ENCODE measurements at regions not wholly inside any gene's neighbourhood (a gene's known extent, or its start where the extent isn't known, plus 50 kb on each side); places are given as distances from the start of the nearest gene placed in this dataset.

DNA sequence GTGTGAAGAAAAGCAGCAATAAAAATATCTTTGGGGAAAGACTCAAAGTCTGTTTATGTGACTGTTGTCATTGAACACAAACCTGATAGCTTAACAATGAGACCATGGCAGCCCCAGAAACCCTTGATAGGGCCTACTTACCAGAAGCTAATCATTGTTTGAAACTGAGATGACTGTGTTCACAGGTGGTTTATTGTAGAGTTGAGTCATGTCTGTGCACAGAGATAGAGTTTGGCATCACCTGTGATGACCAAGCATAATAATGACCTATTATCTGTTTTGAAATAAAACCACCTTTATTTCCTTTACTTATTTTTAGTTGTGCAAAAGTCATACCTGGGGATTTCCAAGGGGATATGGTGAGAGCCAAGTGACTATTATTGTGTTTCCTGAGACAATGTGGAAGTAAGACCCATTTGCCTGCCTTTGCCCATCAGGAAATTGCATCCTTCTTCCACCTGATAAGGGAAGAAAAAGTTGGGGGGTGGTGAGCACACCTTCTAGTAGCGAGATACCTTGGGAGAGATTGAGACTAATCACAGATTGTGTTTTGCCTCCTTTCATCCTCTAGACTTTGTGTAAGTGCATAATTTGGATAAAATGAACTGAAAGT lies 456.9 kb upstream of the JAG1 start:
- Histone ChIP-seq H3F3A (replicated peaks; ENCODE audit: insufficient read depth) (no peaks in the 10 kb centered on the region), H3K4me2 (no peak overlapping the region), H4K20me1 (ENCODE audit: insufficient read depth) (no peaks in the 10 kb centered on the region), H3K9me2 (no peaks in the 10 kb centered on the region), H3K4me1 (ENCODE audit: control insufficient read depth in 1 of 2, insufficient read depth in 2 of 2, low read depth in 1 of 2, low read length in 1 of 2) (no peaks in the 10 kb centered on the region), H3K27me3 (ENCODE audit: insufficient read depth) (no peaks in the 10 kb centered on the region), H3K4me3 (ENCODE audit: low read depth in 2 of 2, low read length in 1 of 2) (no peak overlapping the region), H3K9ac (no peak overlapping the region), H3K9me3 (no peaks in the 10 kb centered on the region), H2AFZ (ENCODE audit: low read depth) (no peak overlapping the region), H3K79me2 (ENCODE audit: insufficient read depth) (no peaks in the 10 kb centered on the region), H3K36me3 (replicated peaks in 1 of 2; ENCODE audit: control insufficient read depth in 1 of 2, insufficient read depth in 2 of 2, low read length in 1 of 2) (no peaks in the 10 kb centered on the region), H3K27ac (ENCODE audit: low read depth in 2 of 2, low read length in 1 of 2) (no peak overlapping the region)
- 100% methylated on average over 1 of the region's 1 CpG for WGBS (ENCODE audit: low lambda C conversion rate)
- no peak for TF ChIP-seq GABPA (IDR thresholded peaks at IDR 0.05; ENCODE audit: low read depth)
- TF ChIP-seq GATA2 (CRISPR knock-in tag; IDR thresholded peaks at IDR 0.05) = no peak
- no peak for TF ChIP-seq RCOR1 (IDR thresholded peaks at IDR 0.05; ENCODE audit: low read length)
- TF ChIP-seq, protein P1, sequence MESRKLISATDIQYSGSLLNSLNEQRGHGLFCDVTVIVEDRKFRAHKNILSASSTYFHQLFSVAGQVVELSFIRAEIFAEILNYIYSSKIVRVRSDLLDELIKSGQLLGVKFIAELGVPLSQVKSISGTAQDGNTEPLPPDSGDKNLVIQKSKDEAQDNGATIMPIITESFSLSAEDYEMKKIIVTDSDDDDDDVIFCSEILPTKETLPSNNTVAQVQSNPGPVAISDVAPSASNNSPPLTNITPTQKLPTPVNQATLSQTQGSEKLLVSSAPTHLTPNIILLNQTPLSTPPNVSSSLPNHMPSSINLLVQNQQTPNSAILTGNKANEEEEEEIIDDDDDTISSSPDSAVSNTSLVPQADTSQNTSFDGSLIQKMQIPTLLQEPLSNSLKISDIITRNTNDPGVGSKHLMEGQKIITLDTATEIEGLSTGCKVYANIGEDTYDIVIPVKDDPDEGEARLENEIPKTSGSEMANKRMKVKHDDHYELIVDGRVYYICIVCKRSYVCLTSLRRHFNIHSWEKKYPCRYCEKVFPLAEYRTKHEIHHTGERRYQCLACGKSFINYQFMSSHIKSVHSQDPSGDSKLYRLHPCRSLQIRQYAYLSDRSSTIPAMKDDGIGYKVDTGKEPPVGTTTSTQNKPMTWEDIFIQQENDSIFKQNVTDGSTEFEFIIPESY (IDR thresholded peaks at IDR 0.05; ENCODE audit: borderline replicate concordance, low read depth) = no peak
- TF ChIP-seq FOXM1 (IDR thresholded peaks at IDR 0.05; ENCODE audit: low read depth) = no peak
- no peak for TF ChIP-seq ELF1 (IDR thresholded peaks at IDR 0.05)
- no peak for TF ChIP-seq EZH2phosphoT487 (IDR thresholded peaks at IDR 0.05; ENCODE audit: borderline replicate concordance, low read depth)
- TF ChIP-seq JUND (IDR thresholded peaks at IDR 0.05) = no peak
- TF ChIP-seq RFX5 (IDR thresholded peaks at IDR 0.05; ENCODE audit: low read length) = no peak
- TF ChIP-seq, protein P2, sequence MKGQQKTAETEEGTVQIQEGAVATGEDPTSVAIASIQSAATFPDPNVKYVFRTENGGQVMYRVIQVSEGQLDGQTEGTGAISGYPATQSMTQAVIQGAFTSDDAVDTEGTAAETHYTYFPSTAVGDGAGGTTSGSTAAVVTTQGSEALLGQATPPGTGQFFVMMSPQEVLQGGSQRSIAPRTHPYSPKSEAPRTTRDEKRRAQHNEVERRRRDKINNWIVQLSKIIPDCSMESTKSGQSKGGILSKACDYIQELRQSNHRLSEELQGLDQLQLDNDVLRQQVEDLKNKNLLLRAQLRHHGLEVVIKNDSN (IDR thresholded peaks at IDR 0.05; ENCODE audit: borderline replicate concordance, low read depth) = no peak
- TF ChIP-seq EP300 (IDR thresholded peaks at IDR 0.05; ENCODE audit: borderline replicate concordance in 1 of 2, low read depth in 1 of 2, low read length in 1 of 2) = no peak
- no peak for TF ChIP-seq NFIC (IDR thresholded peaks at IDR 0.05; ENCODE audit: borderline replicate concordance)
- no peak for TF ChIP-seq YY1 (IDR thresholded peaks at IDR 0.05; ENCODE audit: low read depth)
- TF ChIP-seq FOSL2 (IDR thresholded peaks at IDR 0.05; ENCODE audit: borderline replicate concordance, low read depth) = no peak
- ChIA-PET CTCF (no interaction called here), POLR2A (no interaction called here)
- no peak for DNase-seq

DNA sequence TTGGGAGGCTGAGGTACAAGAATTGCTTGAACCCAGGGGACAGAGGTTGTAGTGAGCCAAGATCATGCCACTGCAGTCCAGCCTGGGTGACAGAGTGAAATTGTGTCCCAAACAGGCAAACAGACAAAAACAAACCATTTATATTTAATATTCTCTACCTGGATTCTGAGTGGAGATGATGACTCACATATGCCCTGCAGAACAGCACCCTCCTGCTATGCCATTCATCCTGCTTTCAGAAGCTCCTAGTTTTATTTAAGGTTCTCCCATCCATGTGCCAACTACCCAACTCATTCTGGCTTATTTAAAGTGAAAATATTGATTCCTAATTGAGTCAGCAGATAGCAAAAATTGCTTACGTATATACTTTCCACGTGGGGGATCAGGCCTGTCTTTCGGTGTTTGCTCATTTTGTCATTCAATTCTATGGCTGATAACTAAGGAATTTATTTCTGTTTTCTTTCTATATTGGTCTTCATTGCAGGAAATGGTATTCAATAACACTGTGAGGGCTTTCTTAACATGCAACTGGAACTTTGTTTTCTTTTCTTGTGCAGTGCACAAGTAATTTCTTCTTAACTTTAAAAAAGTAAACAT lies 459.1 kb upstream of the JAG1 start:
- H3K36me3 ChIP-seq (replicated peaks in 1 of 2; ENCODE audit: control insufficient read depth in 1 of 2, insufficient read depth in 2 of 2, low read length in 1 of 2) = no peaks in the 10 kb centered on the region
- POLR2A ChIA-PET = no interaction called here
- no peak for TF ChIP-seq SMC3 (IDR thresholded peaks at IDR 0.05; ENCODE audit: low read depth, low read length)
- TF ChIP-seq, protein P3, sequence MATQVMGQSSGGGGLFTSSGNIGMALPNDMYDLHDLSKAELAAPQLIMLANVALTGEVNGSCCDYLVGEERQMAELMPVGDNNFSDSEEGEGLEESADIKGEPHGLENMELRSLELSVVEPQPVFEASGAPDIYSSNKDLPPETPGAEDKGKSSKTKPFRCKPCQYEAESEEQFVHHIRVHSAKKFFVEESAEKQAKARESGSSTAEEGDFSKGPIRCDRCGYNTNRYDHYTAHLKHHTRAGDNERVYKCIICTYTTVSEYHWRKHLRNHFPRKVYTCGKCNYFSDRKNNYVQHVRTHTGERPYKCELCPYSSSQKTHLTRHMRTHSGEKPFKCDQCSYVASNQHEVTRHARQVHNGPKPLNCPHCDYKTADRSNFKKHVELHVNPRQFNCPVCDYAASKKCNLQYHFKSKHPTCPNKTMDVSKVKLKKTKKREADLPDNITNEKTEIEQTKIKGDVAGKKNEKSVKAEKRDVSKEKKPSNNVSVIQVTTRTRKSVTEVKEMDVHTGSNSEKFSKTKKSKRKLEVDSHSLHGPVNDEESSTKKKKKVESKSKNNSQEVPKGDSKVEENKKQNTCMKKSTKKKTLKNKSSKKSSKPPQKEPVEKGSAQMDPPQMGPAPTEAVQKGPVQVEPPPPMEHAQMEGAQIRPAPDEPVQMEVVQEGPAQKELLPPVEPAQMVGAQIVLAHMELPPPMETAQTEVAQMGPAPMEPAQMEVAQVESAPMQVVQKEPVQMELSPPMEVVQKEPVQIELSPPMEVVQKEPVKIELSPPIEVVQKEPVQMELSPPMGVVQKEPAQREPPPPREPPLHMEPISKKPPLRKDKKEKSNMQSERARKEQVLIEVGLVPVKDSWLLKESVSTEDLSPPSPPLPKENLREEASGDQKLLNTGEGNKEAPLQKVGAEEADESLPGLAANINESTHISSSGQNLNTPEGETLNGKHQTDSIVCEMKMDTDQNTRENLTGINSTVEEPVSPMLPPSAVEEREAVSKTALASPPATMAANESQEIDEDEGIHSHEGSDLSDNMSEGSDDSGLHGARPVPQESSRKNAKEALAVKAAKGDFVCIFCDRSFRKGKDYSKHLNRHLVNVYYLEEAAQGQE (IDR thresholded peaks at IDR 0.05; ENCODE audit: low read depth, low read length) = no peak
- TF ChIP-seq POLR2AphosphoS5 (IDR thresholded peaks at IDR 0.05; ENCODE audit: low read depth, low read length) = no peak
- TF ChIP-seq TEAD4 (IDR thresholded peaks at IDR 0.05; ENCODE audit: borderline replicate concordance, insufficient read depth) = no peak
- TF ChIP-seq RFX5 (IDR thresholded peaks at IDR 0.05; ENCODE audit: low read length) = no peak
- no peak for TF ChIP-seq SIN3A (IDR thresholded peaks at IDR 0.05; ENCODE audit: borderline replicate concordance, low read depth, low read length)
- no peak for TF ChIP-seq CHD2 (IDR thresholded peaks at IDR 0.05; ENCODE audit: low read length, partially characterized antibody)
- TF ChIP-seq, protein P4, sequence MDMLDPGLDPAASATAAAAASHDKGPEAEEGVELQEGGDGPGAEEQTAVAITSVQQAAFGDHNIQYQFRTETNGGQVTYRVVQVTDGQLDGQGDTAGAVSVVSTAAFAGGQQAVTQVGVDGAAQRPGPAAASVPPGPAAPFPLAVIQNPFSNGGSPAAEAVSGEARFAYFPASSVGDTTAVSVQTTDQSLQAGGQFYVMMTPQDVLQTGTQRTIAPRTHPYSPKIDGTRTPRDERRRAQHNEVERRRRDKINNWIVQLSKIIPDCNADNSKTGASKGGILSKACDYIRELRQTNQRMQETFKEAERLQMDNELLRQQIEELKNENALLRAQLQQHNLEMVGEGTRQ (IDR thresholded peaks at IDR 0.05; ENCODE audit: borderline replicate concordance, low read depth, low read length) = no peak
- no peak for TF ChIP-seq ELF1 (IDR thresholded peaks at IDR 0.05)
- TF ChIP-seq, protein P5, sequence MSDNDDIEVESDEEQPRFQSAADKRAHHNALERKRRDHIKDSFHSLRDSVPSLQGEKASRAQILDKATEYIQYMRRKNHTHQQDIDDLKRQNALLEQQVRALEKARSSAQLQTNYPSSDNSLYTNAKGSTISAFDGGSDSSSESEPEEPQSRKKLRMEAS (IDR thresholded peaks at IDR 0.05; ENCODE audit: low read depth) = no peak

More for the DNA sequence above, 459.1 kb upstream of the JAG1 start:
- no peak for DNase-seq
- no peak overlapping the region for H3K4me3 ChIP-seq (ENCODE audit: low read depth in 2 of 2, low read length in 1 of 2)
- H3K4me1 ChIP-seq (ENCODE audit: control insufficient read depth in 1 of 2, insufficient read depth in 2 of 2, low read depth in 1 of 2, low read length in 1 of 2) = no peaks in the 10 kb centered on the region
- 72% methylated on average over 3 of the region's 3 CpGs for WGBS (ENCODE audit: low lambda C conversion rate)
- H3K9me3 ChIP-seq = no peaks in the 10 kb centered on the region
- H3K9ac ChIP-seq = no peak overlapping the region
- no peak overlapping the region for H3K27ac ChIP-seq (ENCODE audit: low read depth in 2 of 2, low read length in 1 of 2)
- CTCF ChIA-PET = no interaction called here
- no peaks in the 10 kb centered on the region for H3K79me2 ChIP-seq (ENCODE audit: insufficient read depth)
- no peaks in the 10 kb centered on the region for H3F3A ChIP-seq (replicated peaks; ENCODE audit: insufficient read depth)
- H2AFZ ChIP-seq (ENCODE audit: low read depth) = no peak overlapping the region
- no peak overlapping the region for H3K4me2 ChIP-seq
- no peaks in the 10 kb centered on the region for H4K20me1 ChIP-seq (ENCODE audit: insufficient read depth)
- H3K9me2 ChIP-seq = no peaks in the 10 kb centered on the region
- H3K27me3 ChIP-seq (ENCODE audit: insufficient read depth) = no peaks in the 10 kb centered on the region
